Mesenchymal stem cell (in vitro differentiated cells and primary cell): ENCODE measurements at regions not wholly inside any gene's neighbourhood (a gene's known extent, or its start where the extent isn't known, plus 50 kb on each side); places are given as distances from the start of the nearest gene placed in this dataset.

Source experiments
- DNase-seq: peaks from one replicate; pipeline ENCODE4 v3.0.0-alpha.2; 2013
- H2AFZ ChIP-seq: one replicate; pipeline ENCODE4 v1.6.1; 2013; ENCODE audit warnings: low read depth, mild to moderate bottlenecking, control low read depth, inconsistent platforms, low read length, moderate library complexity
- H2AK5ac ChIP-seq: 2 replicates; pipeline ENCODE4 v1.6.1; 2013; ENCODE audit warnings: low read length, moderate library complexity, mild to moderate bottlenecking, inconsistent platforms; ENCODE audit not compliant: severe bottlenecking
- H2BK120ac ChIP-seq: one replicate; pipeline ENCODE4 v1.6.1; 2013; ENCODE audit warnings: low read depth, mild to moderate bottlenecking, inconsistent platforms, low read length, moderate library complexity
- H2BK12ac ChIP-seq, 2 experiments: one replicate each; pipeline ENCODE4 v1.6.1; 2013; ENCODE audit warnings: inconsistent platforms in 2 of 2, low read length in 2 of 2, mild to moderate bottlenecking in 2 of 2, moderate library complexity in 2 of 2, control low read depth in 1 of 2
- H2BK15ac ChIP-seq: one replicate; pipeline ENCODE4 v1.6.1; 2013; ENCODE audit warnings: mild to moderate bottlenecking, low read depth, inconsistent platforms; ENCODE audit not compliant: poor library complexity, severe bottlenecking
- H2BK5ac ChIP-seq: 2 replicates; pipeline ENCODE4 v1.6.1; 2013; ENCODE audit warnings: low read depth, mild to moderate bottlenecking, low read length, control low read depth, inconsistent platforms; ENCODE audit not compliant: poor library complexity, severe bottlenecking
- H3K14ac ChIP-seq, 2 experiments: one replicate each; pipeline ENCODE4 v1.6.1; 2013; ENCODE audit warnings: inconsistent platforms in 2 of 2, low read length in 2 of 2, control low read depth in 1 of 2, mild to moderate bottlenecking in 1 of 2, moderate library complexity in 1 of 2
- H3K18ac ChIP-seq, 2 experiments: one replicate each; pipeline ENCODE4 v1.6.1; 2013; ENCODE audit warnings: inconsistent platforms in 2 of 2, low read length in 2 of 2, control low read depth in 1 of 2, low read depth in 1 of 2, mild to moderate bottlenecking in 1 of 2
- H3K23ac ChIP-seq, 2 experiments: one replicate each; pipeline ENCODE4 v1.6.1; 2013; ENCODE audit warnings: inconsistent platforms in 2 of 2, low read length in 2 of 2, mild to moderate bottlenecking in 2 of 2, moderate library complexity in 2 of 2, control low read depth in 1 of 2
- H3K27ac ChIP-seq: 2 replicates; pipeline ENCODE4 v1.5.1; 2013; ENCODE audit warnings: mild to moderate bottlenecking, moderate library complexity, low read length, control low read depth, inconsistent platforms; ENCODE audit not compliant: poor library complexity, severe bottlenecking
- H3K27me3 ChIP-seq, 2 experiments: 2 replicates each; pipeline versions ENCODE4 v1.6.1 to v1.7.0; 2013; ENCODE audit warnings: low read length in 2 of 2, mild to moderate bottlenecking in 2 of 2, moderate library complexity in 2 of 2, control low read depth in 1 of 2, inconsistent platforms in 1 of 2; ENCODE audit not compliant: control insufficient read depth in 1 of 2, insufficient read depth in 1 of 2
- H3K36me3 ChIP-seq, 2 experiments: 2 replicates each; pipeline versions ENCODE4 v1.6.1 to v1.7.0; 2013; ENCODE audit warnings: low read length in 2 of 2, control low read depth in 1 of 2, inconsistent platforms in 1 of 2, low read depth in 1 of 2, mild to moderate bottlenecking in 1 of 2; ENCODE audit not compliant: insufficient read depth in 2 of 2, control insufficient read depth in 1 of 2
- H3K4ac ChIP-seq, 2 experiments: one replicate each; pipeline ENCODE4 v1.6.1; 2013; ENCODE audit warnings: inconsistent platforms in 2 of 2, low read length in 2 of 2, mild to moderate bottlenecking in 2 of 2, moderate library complexity in 2 of 2, control low read depth in 1 of 2, low read depth in 1 of 2
- H3K4me1 ChIP-seq: 2 replicates; pipeline ENCODE4 v1.6.1; 2013; ENCODE audit warnings: low read depth, low read length, control low read depth; ENCODE audit not compliant: control insufficient read depth, insufficient read depth
- H3K4me2 ChIP-seq: 2 replicates; pipeline ENCODE4 v1.6.1; 2013; ENCODE audit warnings: low read length, mild to moderate bottlenecking, inconsistent platforms; ENCODE audit not compliant: poor library complexity, severe bottlenecking
- H3K4me3 ChIP-seq, 2 experiments: 2 replicates each; pipeline versions ENCODE4 v1.5.1 to v1.7.0; 2013; ENCODE audit warnings: low read length in 2 of 2, mild to moderate bottlenecking in 2 of 2, control low read depth in 1 of 2, low read depth in 1 of 2; ENCODE audit not compliant: insufficient read depth in 1 of 2
- H3K79me1 ChIP-seq: replicated peaks from 2 replicates; pipeline ENCODE4 v1.6.1; 2013; ENCODE audit warnings: mild to moderate bottlenecking, control low read depth, low read length, inconsistent platforms; ENCODE audit not compliant: poor library complexity, severe bottlenecking
- H3K9ac ChIP-seq: 2 replicates; pipeline ENCODE4 v1.7.0; 2013; ENCODE audit warnings: mild to moderate bottlenecking, low read length, moderate library complexity
- H3K9me3 ChIP-seq: 2 replicates; pipeline ENCODE4 v1.7.0; 2013; ENCODE audit warnings: mild to moderate bottlenecking, low read length; ENCODE audit not compliant: control insufficient read depth
- H4K8ac ChIP-seq: one replicate; pipeline ENCODE4 v1.6.1; 2013; ENCODE audit warnings: inconsistent platforms, mild to moderate bottlenecking, low read length, moderate library complexity
- H4K91ac ChIP-seq: one replicate; pipeline ENCODE4 v1.6.1; 2013; ENCODE audit warnings: mild to moderate bottlenecking, low read length, inconsistent platforms
- WGBS: methylation state at CpG from one replicate; pipeline ENCODE4 v1.1.7; 2013; ENCODE audit warnings: mixed read lengths; 5-methylcytosine and 5-hydroxymethylcytosine counted together

- Histone ChIP-seq H4K91ac (no peak overlapping the region), H2AK5ac (no peak overlapping the region), H3K4me2 (no peak overlapping the region), H4K8ac (no peak overlapping the region), H3K18ac (no peak overlapping the region), H2BK120ac (no peak overlapping the region), H2BK5ac (no peak overlapping the region), H3K23ac (no peak overlapping the region), H3K9me3 (no peaks in the 10 kb centered on the region), H3K14ac (no peak overlapping the region), H3K79me1 (no peaks in the 10 kb centered on the region), H3K36me3 (no peaks in the 10 kb centered on the region), H3K27ac (no peak overlapping the region), H3K4me1 (no peaks in the 10 kb centered on the region), H2BK12ac (no peak overlapping the region), H3K4ac (no peak overlapping the region), H2BK15ac (no peak overlapping the region), H2AFZ (no peak overlapping the region), H3K9ac (no peak overlapping the region), H3K27me3 (no peaks in the 10 kb centered on the region), H3K4me3 (no peak overlapping the region)
- DNase-seq: no peak
- 75% methylated on average over 9 of the region's 10 CpGs for WGBS
Observed at GRCh38 chr4:38287101-38287851, 327.1 kb downstream of the PTTG2 start.

GRCh38 chr4:38289553-38289952, 329.4 kb downstream of the PTTG2 start:
- no peak overlapping the region for H2AK5ac ChIP-seq
- WGBS: 100% methylated on average over 1 of the region's 1 CpG
- H2BK12ac ChIP-seq: no peak overlapping the region
- no peak overlapping the region for H2BK120ac ChIP-seq
- no peak overlapping the region for H3K27ac ChIP-seq
- H3K14ac ChIP-seq: no peak overlapping the region
- no peak overlapping the region for H3K4me2 ChIP-seq
- H3K27me3 ChIP-seq: no peaks in the 10 kb centered on the region
- H3K9ac ChIP-seq: no peak overlapping the region
- H2BK15ac ChIP-seq: no peak overlapping the region
- DNase-seq: no peak
- H2BK5ac ChIP-seq: no peak overlapping the region
- no peak overlapping the region for H2AFZ ChIP-seq
- H3K18ac ChIP-seq: no peak overlapping the region
- peaks cover 7% of the 10 kb centered on the region for H3K9me3 ChIP-seq
- no peak overlapping the region for H3K4ac ChIP-seq
- no peak overlapping the region for H4K8ac ChIP-seq
- H3K23ac ChIP-seq: no peak overlapping the region
- no peak overlapping the region for H4K91ac ChIP-seq
- no peaks in the 10 kb centered on the region for H3K79me1 ChIP-seq
- no peak overlapping the region for H3K4me3 ChIP-seq
- H3K4me1 ChIP-seq: no peaks in the 10 kb centered on the region
- no peaks in the 10 kb centered on the region for H3K36me3 ChIP-seq

GRCh38 chr4:38290366-38290765, 330.2 kb downstream of the PTTG2 start:
- no peak overlapping the region for H2BK12ac ChIP-seq

GRCh38 chr4:38290914-38291313, 330.7 kb downstream of the PTTG2 start:
- 97% methylated on average over 1 of the region's 1 CpG for WGBS
- Histone ChIP-seq H2AFZ (no peak overlapping the region), H4K91ac (no peak overlapping the region), H3K4me2 (no peak overlapping the region), H3K27me3 (no peaks in the 10 kb centered on the region), H2BK5ac (no peak overlapping the region), H3K14ac (no peak overlapping the region), H2BK120ac (no peak overlapping the region), H3K18ac (no peak overlapping the region), H3K79me1 (no peaks in the 10 kb centered on the region), H3K9me3 (peaks cover 7% of the 10 kb centered on the region), H2BK15ac (no peak overlapping the region), H3K23ac (no peak overlapping the region), H2BK12ac (no peak overlapping the region), H4K8ac (no peak overlapping the region), H3K9ac (no peak overlapping the region), H2AK5ac (no peak overlapping the region), H3K4ac (no peak overlapping the region), H3K27ac (no peak overlapping the region), H3K36me3 (no peaks in the 10 kb centered on the region), H3K4me1 (no peaks in the 10 kb centered on the region), H3K4me3 (no peak overlapping the region)
- DNase-seq: no peak

More at GRCh38 chr4:38290366-38290765, 330.2 kb downstream of the PTTG2 start:
- peaks cover 7% of the 10 kb centered on the region for H3K9me3 ChIP-seq
- H3K27me3 ChIP-seq: no peaks in the 10 kb centered on the region
- WGBS: 0% methylated on average over 1 of the region's 3 CpGs
- H2BK5ac ChIP-seq: no peak overlapping the region
- no peak overlapping the region for H2AFZ ChIP-seq
- H3K9ac ChIP-seq: no peak overlapping the region
- no peak overlapping the region for H4K91ac ChIP-seq
- H3K36me3 ChIP-seq: no peaks in the 10 kb centered on the region
- H4K8ac ChIP-seq: no peak overlapping the region
- H3K18ac ChIP-seq: no peak overlapping the region
- no peak overlapping the region for H3K14ac ChIP-seq
- no peak overlapping the region for H3K27ac ChIP-seq
- DNase-seq: peak; percentile 23
- H2AK5ac ChIP-seq: no peak overlapping the region
- no peak overlapping the region for H2BK15ac ChIP-seq
- H3K4me2 ChIP-seq: no peak overlapping the region
- no peaks in the 10 kb centered on the region for H3K4me1 ChIP-seq
- no peak overlapping the region for H3K4me3 ChIP-seq
- no peak overlapping the region for H2BK120ac ChIP-seq
- H3K23ac ChIP-seq: no peak overlapping the region
- no peak overlapping the region for H3K4ac ChIP-seq
- H3K79me1 ChIP-seq: no peaks in the 10 kb centered on the region
